ENCODE measurements at regions not wholly inside any gene's neighbourhood (a gene's known extent, or its start where the extent isn't known, plus 50 kb on each side); places are given as distances from the start of the nearest gene placed in this dataset.

GRCh38 chr12:111207761-111208160 is 161.1 kb downstream of the PHETA1 start:
- TF ChIP-seq ZBTB33 (IDR thresholded peaks at IDR 0.05) (no peak), RXRA (IDR thresholded peaks at IDR 0.05) (no peak), HNF4A (conservative IDR thresholded peaks at IDR 0.05) (no peak), JUND (IDR thresholded peaks at IDR 0.05) (no peak)
- WGBS: 78% methylated on average over 3 of the region's 3 CpGs
- Histone ChIP-seq H3K9me3 (ENCODE audit: control insufficient read depth in 4 of 4, low read length in 3 of 4) (no peaks in the 10 kb centered on the region), H3K36me3 (ENCODE audit: control insufficient read depth in 4 of 4, insufficient read depth in 3 of 4, low read depth in 1 of 4, low read length in 3 of 4) (peaks cover 0 to 11% (median 2%) of the 10 kb centered on the region in 4 donors), H3K4me3 (ENCODE audit: low read depth in 1 of 3, low read length in 3 of 3) (no peak overlapping the region), H3K9ac (ENCODE audit: low read depth in 1 of 2, low read length in 2 of 2) (no peak overlapping the region), H3K4me1 (ENCODE audit: control insufficient read depth in 4 of 4, insufficient read depth in 4 of 4, low read length in 3 of 4) (peaks cover 0 to 4% (median 0%) of the 10 kb centered on the region in 4 donors), H3K27me3 (ENCODE audit: control insufficient read depth in 4 of 4, insufficient read depth in 4 of 4, low read length in 3 of 4) (no peaks in the 10 kb centered on the region), H3K27ac (ENCODE audit: low read depth in 1 of 2, low read length in 2 of 2) (no peak overlapping the region)
- DNase-seq (ENCODE audit: low spot score): no peak

GRCh38 chr12:111204788-111205241 is 164.1 kb downstream of the PHETA1 start:
- Histone ChIP-seq H3K27ac (ENCODE audit: low read depth in 1 of 2, low read length in 2 of 2) (no peak overlapping the region), H3K4me3 (ENCODE audit: low read depth in 1 of 3, low read length in 3 of 3) (no peak overlapping the region), H3K36me3 (ENCODE audit: control insufficient read depth in 4 of 4, insufficient read depth in 3 of 4, low read depth in 1 of 4, low read length in 3 of 4) (peaks cover 0 to 11% (median 2%) of the 10 kb centered on the region in 4 donors), H3K27me3 (ENCODE audit: control insufficient read depth in 4 of 4, insufficient read depth in 4 of 4, low read length in 3 of 4) (no peaks in the 10 kb centered on the region), H3K4me1 (ENCODE audit: control insufficient read depth in 4 of 4, insufficient read depth in 4 of 4, low read length in 3 of 4) (peaks cover 0 to 4% (median 4%) of the 10 kb centered on the region in 4 donors), H3K9ac (ENCODE audit: low read depth in 1 of 2, low read length in 2 of 2) (no peak overlapping the region), H3K9me3 (ENCODE audit: control insufficient read depth in 4 of 4, low read length in 3 of 4) (no peaks in the 10 kb centered on the region)
- no peak for TF ChIP-seq ZBTB33 (IDR thresholded peaks at IDR 0.05)
- no peak for TF ChIP-seq NR2F2 (IDR thresholded peaks at IDR 0.05)
- no peak for TF ChIP-seq YY1 (IDR thresholded peaks at IDR 0.05)
- TF ChIP-seq HNF4A (conservative IDR thresholded peaks at IDR 0.05): no peak
- no peak for TF ChIP-seq MAX (IDR thresholded peaks at IDR 0.05)
- no peak for TF ChIP-seq RAD21 (IDR thresholded peaks at IDR 0.05)
- TF ChIP-seq GABPA (IDR thresholded peaks at IDR 0.05 in 1 of 2, conservative IDR thresholded peaks at IDR 0.05 in 1 of 2): no peak
- no peak for TF ChIP-seq EGR1 (IDR thresholded peaks at IDR 0.05; ENCODE audit: low read depth in 2 of 2)
- TF ChIP-seq ATF3 (IDR thresholded peaks at IDR 0.05): no peak
- no peak for TF ChIP-seq TAF1 (conservative IDR thresholded peaks at IDR 0.05)
- no peak for TF ChIP-seq REST (IDR thresholded peaks at IDR 0.05)
- TF ChIP-seq FOXA2 (IDR thresholded peaks at IDR 0.05): no peak
- no peak for TF ChIP-seq FOXA1 (IDR thresholded peaks at IDR 0.05)
- TF ChIP-seq JUND (IDR thresholded peaks at IDR 0.05): no peak
- no peak for TF ChIP-seq SP1 (IDR thresholded peaks at IDR 0.05)
- no peak for DNase-seq (ENCODE audit: low spot score)
- 79% methylated on average over 15 of the region's 15 CpGs for WGBS
